WTC11 (cell line): ENCODE measurements at regions not wholly inside any gene's neighbourhood (a gene's known extent, or its start where the extent isn't known, plus 50 kb on each side); places are given as distances from the start of the nearest gene placed in this dataset.

ENCODE experiments used
- ATAC-seq: fragments of 200-7000 bp; cut with Tn5 transposase; 2 replicates; pipeline ENCODE4 v1.10.0; 2021; ENCODE audit warnings: mild to moderate bottlenecking, moderate library complexity
- CTCF ChIA-PET: fragments of 300-600 bp; sonication (Branson Sonifier 250); formaldehyde crosslinking; loops from one replicate; lab custom pipeline; 2021; ENCODE audit warnings: antibody characterized with exemption; lab: Charles Lee
- POLR2A ChIA-PET: fragments of 350-600 bp; sonication (Branson Sonifier 250); formaldehyde crosslinking; loops from one replicate; lab custom pipeline; 2021; ENCODE audit warnings: antibody characterized with exemption; lab: Charles Lee
- DNase-seq: peaks from one replicate; pipeline ENCODE4 v3.0.0; 2021; ENCODE audit warnings: low spot score
- H3K27ac Mint-ChIP-seq: 2 replicates; pipeline ENCODE4 v1.8.0; 2021; ENCODE audit warnings: mixed read lengths
- H3K27me3 Mint-ChIP-seq: 2 replicates; pipeline ENCODE4 v1.8.0; 2021; ENCODE audit warnings: low read depth, mild to moderate bottlenecking, moderate library complexity, mixed read lengths
- H3K36me3 Mint-ChIP-seq: 2 replicates; pipeline ENCODE4 v1.8.0; 2021; ENCODE audit warnings: mixed read lengths
- H3K4me1 Mint-ChIP-seq: 2 replicates; pipeline ENCODE4 v1.8.0; 2022; ENCODE audit warnings: mixed read lengths
- H3K4me3 Mint-ChIP-seq: 2 replicates; pipeline ENCODE4 v1.8.0; 2021; ENCODE audit warnings: mild to moderate bottlenecking, moderate library complexity, mixed read lengths
- H3K9me3 Mint-ChIP-seq: 2 replicates; pipeline ENCODE4 v1.8.0; 2021; ENCODE audit warnings: mixed read lengths
- CBFB ChIP-seq: sonication (generic); formaldehyde crosslinking; IDR thresholded peaks from 2 replicates; pipeline ENCODE4 v1.8.1; 2022; ENCODE audit warnings: mild to moderate bottlenecking, low read depth, missing genetic modification reagents
- ELF4 ChIP-seq: sonication (generic); formaldehyde crosslinking; IDR thresholded peaks from 2 replicates; pipeline ENCODE4 v1.8.1; 2022; ENCODE audit warnings: low read depth, mild to moderate bottlenecking, moderate library complexity, missing genetic modification reagents
- ESRRA ChIP-seq: sonication (generic); formaldehyde crosslinking; IDR thresholded peaks from 2 replicates; pipeline ENCODE4 v1.8.1; 2022; ENCODE audit warnings: mild to moderate bottlenecking, missing genetic modification reagents, borderline replicate concordance
- GABPB1 ChIP-seq: sonication (generic); formaldehyde crosslinking; IDR thresholded peaks from 2 replicates; pipeline ENCODE4 v1.8.1; 2023; ENCODE audit warnings: mild to moderate bottlenecking, missing genetic modification reagents
- MYBL2 ChIP-seq: sonication (generic); formaldehyde crosslinking; IDR thresholded peaks from 2 replicates; pipeline ENCODE4 v1.8.1; 2023; ENCODE audit warnings: mild to moderate bottlenecking, moderate library complexity, missing genetic modification reagents
- OVOL2 ChIP-seq: fragments of 250-450 bp; sonication (Bioruptor Pico); IDR thresholded peaks from 2 replicates; pipeline ENCODE4 v1.9.0; 2021; ENCODE audit warnings: mild to moderate bottlenecking, borderline replicate concordance
- SOX15 ChIP-seq: fragments of 250-450 bp; sonication (Bioruptor Pico); IDR thresholded peaks from 2 replicates; pipeline ENCODE4 v1.9.0; 2021; ENCODE audit warnings: mild to moderate bottlenecking
- TP53 ChIP-seq: sonication (generic); formaldehyde crosslinking; IDR thresholded peaks from 2 replicates; pipeline ENCODE4 v1.8.1; 2023; ENCODE audit warnings: mild to moderate bottlenecking, missing genetic modification reagents
- ZBTB21 ChIP-seq: sonication (generic); formaldehyde crosslinking; IDR thresholded peaks from 2 replicates; pipeline ENCODE4 v1.8.1; 2023; ENCODE audit warnings: mild to moderate bottlenecking, missing genetic modification reagents, borderline replicate concordance
- TF ChIP-seq, protein P1 (sequence below): fragments of 250-450 bp; sonication (Bioruptor Pico); conservative IDR thresholded peaks from 2 replicates; pipeline ENCODE4 v1.9.0; 2021; ENCODE audit warnings: mild to moderate bottlenecking
- TF ChIP-seq, protein P2 (sequence below): sonication (generic); formaldehyde crosslinking; conservative IDR thresholded peaks from 2 replicates; pipeline ENCODE4 v1.8.1; 2022; ENCODE audit warnings: mild to moderate bottlenecking, missing genetic modification reagents
- TF ChIP-seq, protein P3 (sequence below): sonication (generic); formaldehyde crosslinking; IDR thresholded peaks from 2 replicates; pipeline ENCODE4 v1.8.1; 2022; ENCODE audit warnings: low read depth, missing genetic modification reagents, borderline replicate concordance
- TF ChIP-seq, protein P4 (sequence below): fragments of 250-450 bp; sonication (Bioruptor Pico); IDR thresholded peaks from 2 replicates; pipeline ENCODE4 v1.9.0; 2021; ENCODE audit warnings: mild to moderate bottlenecking, borderline replicate concordance
- TF ChIP-seq, protein P5 (sequence below): sonication (generic); formaldehyde crosslinking; IDR thresholded peaks from 2 replicates; pipeline ENCODE4 v1.8.1; 2023; ENCODE audit warnings: mild to moderate bottlenecking, missing genetic modification reagents
- TF ChIP-seq, protein P6 (sequence below): sonication (generic); formaldehyde crosslinking; IDR thresholded peaks from 2 replicates; pipeline ENCODE4 v1.8.1; 2023; ENCODE audit warnings: mild to moderate bottlenecking, missing genetic modification reagents

DNA sequence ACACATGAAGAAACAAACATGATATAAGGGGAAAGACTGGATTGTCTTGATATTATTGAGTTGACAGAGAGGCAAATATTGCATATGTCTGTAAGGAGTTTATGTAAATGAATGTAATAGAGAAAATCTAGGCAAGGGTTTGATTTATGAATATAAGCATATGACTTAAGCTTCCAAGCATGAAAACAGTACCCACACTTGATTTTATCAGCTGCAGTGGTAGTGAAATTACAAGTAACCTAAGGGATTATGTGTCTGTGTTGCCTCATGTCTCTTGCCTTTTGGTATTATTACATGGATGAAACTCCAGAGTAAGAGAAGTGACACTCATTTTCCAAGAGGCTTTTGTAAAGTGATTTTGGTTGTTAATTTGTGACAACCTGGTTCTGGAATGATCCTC is 1678.9 kb downstream of the KCNT2 start:
- POLR2A ChIA-PET = no interaction called here
- Mint-ChIP-seq H3K27me3 (no peaks in the 10 kb centered on the region), H3K4me3 (no peak overlapping the region), H3K4me1 (no peaks in the 10 kb centered on the region), H3K9me3 (peaks cover 5% of the 10 kb centered on the region; the same call in 1 of the 2 replicates), H3K36me3 (no peaks in the 10 kb centered on the region), H3K27ac (no peak overlapping the region)
- TF ChIP-seq, protein P1, sequence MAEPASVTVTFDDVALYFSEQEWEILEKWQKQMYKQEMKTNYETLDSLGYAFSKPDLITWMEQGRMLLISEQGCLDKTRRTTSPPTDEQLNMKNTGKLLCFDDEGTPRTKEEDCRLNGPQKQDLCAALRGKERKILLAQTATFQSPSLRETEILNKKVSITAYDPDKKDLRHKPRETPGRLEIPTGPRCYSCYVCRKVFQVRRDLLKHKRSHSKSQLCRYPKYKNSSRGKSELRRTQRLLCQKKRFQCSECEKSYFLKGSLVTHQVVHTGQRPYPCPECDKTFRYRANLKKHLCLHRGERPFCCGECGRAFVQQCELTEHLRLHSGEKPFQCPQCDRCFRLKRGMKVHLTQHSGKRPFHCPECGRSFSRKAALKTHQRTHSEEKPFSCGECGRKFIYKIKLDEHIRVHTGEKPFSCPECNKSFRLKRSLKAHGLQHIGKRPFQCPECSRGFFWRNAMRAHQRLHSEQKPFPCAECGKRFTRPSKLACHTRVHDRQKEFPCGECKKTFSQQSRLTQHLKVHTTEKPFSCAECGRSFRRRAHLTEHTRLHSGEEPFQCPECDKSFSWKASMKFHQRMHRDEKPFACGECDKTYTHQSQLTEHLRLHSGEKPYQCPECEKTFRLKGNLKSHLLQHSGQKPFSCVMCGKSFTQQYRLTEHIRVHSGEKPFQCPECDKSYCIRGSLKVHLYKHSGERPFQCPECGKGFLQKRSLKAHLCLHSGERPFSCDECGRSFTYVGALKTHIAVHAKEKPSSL (CRISPR knock-in tag) = no peak
- TF ChIP-seq CBFB (CRISPR knock-in tag) (no peak), OVOL2 (no peak)
- TF ChIP-seq, protein P2, sequence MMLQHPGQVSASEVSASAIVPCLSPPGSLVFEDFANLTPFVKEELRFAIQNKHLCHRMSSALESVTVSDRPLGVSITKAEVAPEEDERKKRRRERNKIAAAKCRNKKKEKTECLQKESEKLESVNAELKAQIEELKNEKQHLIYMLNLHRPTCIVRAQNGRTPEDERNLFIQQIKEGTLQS (CRISPR knock-in tag) = no peak
- TF ChIP-seq, protein P3, sequence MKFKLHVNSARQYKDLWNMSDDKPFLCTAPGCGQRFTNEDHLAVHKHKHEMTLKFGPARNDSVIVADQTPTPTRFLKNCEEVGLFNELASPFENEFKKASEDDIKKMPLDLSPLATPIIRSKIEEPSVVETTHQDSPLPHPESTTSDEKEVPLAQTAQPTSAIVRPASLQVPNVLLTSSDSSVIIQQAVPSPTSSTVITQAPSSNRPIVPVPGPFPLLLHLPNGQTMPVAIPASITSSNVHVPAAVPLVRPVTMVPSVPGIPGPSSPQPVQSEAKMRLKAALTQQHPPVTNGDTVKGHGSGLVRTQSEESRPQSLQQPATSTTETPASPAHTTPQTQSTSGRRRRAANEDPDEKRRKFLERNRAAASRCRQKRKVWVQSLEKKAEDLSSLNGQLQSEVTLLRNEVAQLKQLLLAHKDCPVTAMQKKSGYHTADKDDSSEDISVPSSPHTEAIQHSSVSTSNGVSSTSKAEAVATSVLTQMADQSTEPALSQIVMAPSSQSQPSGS (CRISPR knock-in tag) = no peak
- ATAC-seq = no peak
- CTCF ChIA-PET = no interaction called here
- DNase-seq = no peak

DNA sequence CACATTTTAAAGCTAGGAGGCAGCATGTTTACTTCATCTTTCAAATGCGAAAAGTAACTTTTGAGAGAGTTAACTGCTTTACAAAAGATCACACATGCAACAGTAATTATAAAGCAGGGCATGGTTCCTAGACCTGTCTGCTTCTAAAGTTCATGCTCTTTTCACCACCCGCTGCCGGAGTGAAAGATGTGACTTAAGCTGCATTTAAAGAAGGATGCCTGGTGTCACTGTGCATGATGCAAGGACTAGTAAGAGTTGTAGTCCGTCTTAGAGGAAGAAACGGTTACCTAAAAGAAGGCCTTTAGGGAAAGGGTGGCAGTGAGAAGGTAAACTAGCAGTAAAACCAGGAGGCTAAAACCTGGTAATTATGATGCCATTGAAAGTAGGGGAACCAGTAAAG is 1689.1 kb downstream of the KCNT2 start:
- peaks cover 4% of the 10 kb centered on the region for H3K9me3 Mint-ChIP-seq
- ATAC-seq = no peak; the same call in 1 of the 2 replicates

More for the DNA sequence above, 1689.1 kb downstream of the KCNT2 start:
- DNase-seq = no peak
- no peaks in the 10 kb centered on the region for H3K27me3 Mint-ChIP-seq
- H3K36me3 Mint-ChIP-seq = no peaks in the 10 kb centered on the region
- TF ChIP-seq, protein P4, sequence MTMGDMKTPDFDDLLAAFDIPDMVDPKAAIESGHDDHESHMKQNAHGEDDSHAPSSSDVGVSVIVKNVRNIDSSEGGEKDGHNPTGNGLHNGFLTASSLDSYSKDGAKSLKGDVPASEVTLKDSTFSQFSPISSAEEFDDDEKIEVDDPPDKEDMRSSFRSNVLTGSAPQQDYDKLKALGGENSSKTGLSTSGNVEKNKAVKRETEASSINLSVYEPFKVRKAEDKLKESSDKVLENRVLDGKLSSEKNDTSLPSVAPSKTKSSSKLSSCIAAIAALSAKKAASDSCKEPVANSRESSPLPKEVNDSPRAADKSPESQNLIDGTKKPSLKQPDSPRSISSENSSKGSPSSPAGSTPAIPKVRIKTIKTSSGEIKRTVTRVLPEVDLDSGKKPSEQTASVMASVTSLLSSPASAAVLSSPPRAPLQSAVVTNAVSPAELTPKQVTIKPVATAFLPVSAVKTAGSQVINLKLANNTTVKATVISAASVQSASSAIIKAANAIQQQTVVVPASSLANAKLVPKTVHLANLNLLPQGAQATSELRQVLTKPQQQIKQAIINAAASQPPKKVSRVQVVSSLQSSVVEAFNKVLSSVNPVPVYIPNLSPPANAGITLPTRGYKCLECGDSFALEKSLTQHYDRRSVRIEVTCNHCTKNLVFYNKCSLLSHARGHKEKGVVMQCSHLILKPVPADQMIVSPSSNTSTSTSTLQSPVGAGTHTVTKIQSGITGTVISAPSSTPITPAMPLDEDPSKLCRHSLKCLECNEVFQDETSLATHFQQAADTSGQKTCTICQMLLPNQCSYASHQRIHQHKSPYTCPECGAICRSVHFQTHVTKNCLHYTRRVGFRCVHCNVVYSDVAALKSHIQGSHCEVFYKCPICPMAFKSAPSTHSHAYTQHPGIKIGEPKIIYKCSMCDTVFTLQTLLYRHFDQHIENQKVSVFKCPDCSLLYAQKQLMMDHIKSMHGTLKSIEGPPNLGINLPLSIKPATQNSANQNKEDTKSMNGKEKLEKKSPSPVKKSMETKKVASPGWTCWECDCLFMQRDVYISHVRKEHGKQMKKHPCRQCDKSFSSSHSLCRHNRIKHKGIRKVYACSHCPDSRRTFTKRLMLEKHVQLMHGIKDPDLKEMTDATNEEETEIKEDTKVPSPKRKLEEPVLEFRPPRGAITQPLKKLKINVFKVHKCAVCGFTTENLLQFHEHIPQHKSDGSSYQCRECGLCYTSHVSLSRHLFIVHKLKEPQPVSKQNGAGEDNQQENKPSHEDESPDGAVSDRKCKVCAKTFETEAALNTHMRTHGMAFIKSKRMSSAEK (CRISPR knock-in tag) = no peak
- no peak for TF ChIP-seq SOX15
- TF ChIP-seq, protein P5, sequence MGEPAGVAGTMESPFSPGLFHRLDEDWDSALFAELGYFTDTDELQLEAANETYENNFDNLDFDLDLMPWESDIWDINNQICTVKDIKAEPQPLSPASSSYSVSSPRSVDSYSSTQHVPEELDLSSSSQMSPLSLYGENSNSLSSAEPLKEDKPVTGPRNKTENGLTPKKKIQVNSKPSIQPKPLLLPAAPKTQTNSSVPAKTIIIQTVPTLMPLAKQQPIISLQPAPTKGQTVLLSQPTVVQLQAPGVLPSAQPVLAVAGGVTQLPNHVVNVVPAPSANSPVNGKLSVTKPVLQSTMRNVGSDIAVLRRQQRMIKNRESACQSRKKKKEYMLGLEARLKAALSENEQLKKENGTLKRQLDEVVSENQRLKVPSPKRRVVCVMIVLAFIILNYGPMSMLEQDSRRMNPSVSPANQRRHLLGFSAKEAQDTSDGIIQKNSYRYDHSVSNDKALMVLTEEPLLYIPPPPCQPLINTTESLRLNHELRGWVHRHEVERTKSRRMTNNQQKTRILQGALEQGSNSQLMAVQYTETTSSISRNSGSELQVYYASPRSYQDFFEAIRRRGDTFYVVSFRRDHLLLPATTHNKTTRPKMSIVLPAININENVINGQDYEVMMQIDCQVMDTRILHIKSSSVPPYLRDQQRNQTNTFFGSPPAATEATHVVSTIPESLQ (CRISPR knock-in tag) = no peak
- TF ChIP-seq ESRRA (CRISPR knock-in tag) = no peak
- TF ChIP-seq, protein P1 (CRISPR knock-in tag) = no peak
- no peak for TF ChIP-seq CBFB (CRISPR knock-in tag)
- TF ChIP-seq ZBTB21 = no peak
- no peak for TF ChIP-seq TP53 (CRISPR knock-in tag)
- TF ChIP-seq GABPB1 = no peak
- TF ChIP-seq MYBL2 (CRISPR knock-in tag) = no peak
- TF ChIP-seq, protein P6, sequence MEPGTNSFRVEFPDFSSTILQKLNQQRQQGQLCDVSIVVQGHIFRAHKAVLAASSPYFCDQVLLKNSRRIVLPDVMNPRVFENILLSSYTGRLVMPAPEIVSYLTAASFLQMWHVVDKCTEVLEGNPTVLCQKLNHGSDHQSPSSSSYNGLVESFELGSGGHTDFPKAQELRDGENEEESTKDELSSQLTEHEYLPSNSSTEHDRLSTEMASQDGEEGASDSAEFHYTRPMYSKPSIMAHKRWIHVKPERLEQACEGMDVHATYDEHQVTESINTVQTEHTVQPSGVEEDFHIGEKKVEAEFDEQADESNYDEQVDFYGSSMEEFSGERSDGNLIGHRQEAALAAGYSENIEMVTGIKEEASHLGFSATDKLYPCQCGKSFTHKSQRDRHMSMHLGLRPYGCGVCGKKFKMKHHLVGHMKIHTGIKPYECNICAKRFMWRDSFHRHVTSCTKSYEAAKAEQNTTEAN (CRISPR knock-in tag) = no peak
- no peak for TF ChIP-seq ELF4 (CRISPR knock-in tag)
- ChIA-PET CTCF (interaction anchor here (1.2 kb wide), 1 partner anchor 17 kb away, joined by 4 read pairs; no protein-coding TSS in a partner anchor), POLR2A (no interaction called here)
- no peak overlapping the region for H3K27ac Mint-ChIP-seq
- no peak overlapping the region for H3K4me3 Mint-ChIP-seq
- H3K4me1 Mint-ChIP-seq = no peaks in the 10 kb centered on the region
